Activated CD8-positive, alpha-beta memory T cell treated with anti-CD3 and anti-CD28 coated beads for 1 hour (primary cell): ENCODE measurements at regions not wholly inside any gene's neighbourhood (a gene's known extent, or its start where the extent isn't known, plus 50 kb on each side); places are given as distances from the start of the nearest gene placed in this dataset.
"Not testable (repeated sequence)": the region's sequence is repeated elsewhere in the genome, so short reads cannot be mapped to it uniquely, and the experiment has no call there.

ENCODE experiments used
- DNase-seq, 2 donors: peaks; one replicate each; pipeline ENCODE4 v3.0.0-alpha.2; 2020; ENCODE audit warnings: low read depth in 1 of 2; ENCODE audit errors: extremely low read depth in 1 of 2

GRCh38 chr3:157589211-157589610, 86.0 kb upstream of the VEPH1 start:
- DNase-seq = no peak

GRCh38 chr3:157588386-157589060, 85.3 kb upstream of the VEPH1 start:
- DNase-seq = no peak

GRCh38 chr3:157586293-157586692, 83.1 kb upstream of the VEPH1 start:
- no peak for DNase-seq

- DNase-seq = no peak
These were observed 82.2 kb upstream of the VEPH1 start for GRCh38 chr3:157585386-157585785.

DNA sequence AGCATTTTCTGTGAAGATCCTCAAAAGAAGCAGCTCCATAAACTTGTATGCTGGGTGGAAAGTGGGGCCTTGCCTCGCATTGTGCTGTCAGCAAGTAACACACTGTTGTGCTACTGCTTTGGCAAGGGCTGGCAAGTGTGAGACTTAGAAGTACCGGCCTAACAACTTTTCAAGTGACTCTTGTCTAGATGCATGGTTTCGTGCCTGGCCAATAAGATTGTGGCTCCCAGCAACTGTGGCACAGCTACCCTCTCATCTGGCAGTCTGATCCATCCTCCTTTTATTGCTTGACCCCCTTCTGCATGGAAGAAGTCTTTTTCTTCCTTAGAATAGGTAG, 79.4 kb upstream of the VEPH1 start:
- no peak for DNase-seq

- DNase-seq = not testable (repeated sequence)
These were observed 78.9 kb upstream of the VEPH1 start for GRCh38 chr3:157581956-157582636.

DNA sequence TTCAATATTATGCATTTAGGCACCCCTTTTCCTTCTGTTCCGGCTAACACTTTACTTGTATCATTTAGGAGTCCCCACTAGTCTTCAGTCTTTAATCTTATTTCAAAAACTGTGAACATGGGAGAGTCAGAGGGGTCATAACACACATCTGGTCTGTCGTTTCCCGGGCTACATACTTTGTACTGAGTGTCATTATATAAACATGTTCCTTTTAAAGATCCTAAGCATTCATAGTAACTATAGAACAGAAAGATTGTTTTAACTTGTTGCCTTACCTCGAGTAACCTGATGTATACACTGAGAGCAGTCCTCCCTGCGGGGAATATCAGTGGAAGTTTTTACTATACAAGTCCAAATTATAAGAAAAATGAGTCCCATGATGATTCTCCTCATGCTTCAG, 78.2 kb upstream of the VEPH1 start:
- DNase-seq = no peak

DNA sequence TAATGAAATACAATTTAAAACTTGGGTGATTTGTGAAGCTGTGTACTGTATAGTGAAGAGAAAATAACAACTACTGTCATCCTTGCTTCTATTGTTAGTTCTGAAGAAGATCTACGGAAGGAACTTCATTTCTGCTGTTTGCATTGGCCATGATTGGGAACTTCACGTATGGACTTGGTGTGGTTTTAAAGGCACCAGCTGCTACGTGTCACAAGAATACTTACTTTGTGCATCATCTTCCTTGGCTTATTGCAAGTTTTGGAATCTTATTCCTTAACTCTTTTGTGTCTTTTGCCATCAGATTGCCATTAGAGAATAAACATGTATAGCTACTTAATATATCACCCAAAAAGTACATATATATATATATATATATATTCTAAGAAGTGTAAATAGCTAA, 75.0 kb upstream of the VEPH1 start:
- DNase-seq = no peak

- DNase-seq = no peak
These were observed 71.3 kb upstream of the VEPH1 start for GRCh38 chr3:157574531-157574930.

DNA sequence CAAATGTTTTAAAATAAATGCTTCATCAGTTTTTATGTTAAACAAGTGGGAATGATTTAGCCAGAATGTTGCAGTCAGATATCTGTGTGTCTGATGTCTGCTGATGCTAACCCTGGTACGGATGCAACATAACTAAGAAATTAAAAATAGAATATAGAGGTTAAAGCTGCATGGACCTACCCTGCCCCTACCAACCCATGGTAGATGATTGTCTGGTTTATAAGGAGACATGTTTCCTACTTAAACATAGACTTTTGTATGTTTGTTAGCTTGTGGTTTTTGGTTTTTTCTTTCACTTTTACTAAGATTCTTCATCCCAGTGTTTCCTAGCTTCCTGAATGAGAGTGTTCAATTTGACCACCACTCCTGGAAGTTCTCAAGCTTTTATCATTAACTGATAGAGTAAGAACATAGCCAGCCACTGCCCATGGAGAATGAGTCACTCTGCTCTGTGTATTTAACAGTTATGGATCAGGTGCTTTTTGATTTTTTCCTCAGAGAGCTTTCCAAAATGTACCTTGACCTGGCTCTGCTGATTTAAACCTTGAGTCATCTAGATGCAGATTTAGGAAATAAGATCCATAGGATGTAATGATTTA, 70.7 kb upstream of the VEPH1 start:
- no peak for DNase-seq

DNA sequence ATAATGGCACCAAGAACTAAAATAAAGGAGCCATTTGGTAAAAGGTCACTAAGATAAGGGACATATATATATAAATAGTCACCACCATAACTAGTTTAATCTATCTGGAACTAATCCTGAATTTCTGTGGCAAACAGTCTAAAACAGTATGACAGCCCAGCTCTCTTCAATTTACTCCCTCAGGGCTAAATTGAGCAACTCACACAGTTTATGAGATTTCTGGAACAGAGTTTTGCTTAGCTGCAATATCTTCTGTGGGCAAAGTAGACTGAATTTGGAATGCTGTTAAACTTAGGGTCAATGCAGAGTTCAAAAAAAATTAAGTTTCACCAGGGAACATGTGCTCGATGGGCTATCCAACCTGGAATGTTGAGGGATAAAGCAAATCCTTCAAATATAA, 70.1 kb upstream of the VEPH1 start:
- DNase-seq = no peak

- DNase-seq = no peak
These were observed 69.5 kb upstream of the VEPH1 start for GRCh38 chr3:157572559-157573270.

DNA sequence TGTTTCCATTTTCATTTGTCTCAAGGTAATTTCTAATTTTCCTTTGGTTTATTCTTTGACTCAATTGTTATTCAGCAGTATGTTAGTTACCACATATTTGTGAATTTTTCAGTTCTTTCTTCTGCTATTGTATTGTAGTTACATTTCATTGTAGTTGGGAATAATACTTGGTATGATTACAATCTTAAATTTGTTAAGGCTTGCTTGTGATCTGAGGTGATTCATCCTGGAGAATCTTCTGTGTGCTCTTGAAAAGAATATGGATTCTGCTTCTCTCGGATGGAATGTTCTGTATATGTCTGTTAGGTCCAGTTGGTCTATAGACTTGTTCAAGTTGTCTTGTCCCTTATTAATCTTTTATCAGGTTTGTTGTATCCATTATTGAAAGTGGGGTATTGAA, 63.4 kb upstream of the VEPH1 start:
- DNase-seq = no peak

- DNase-seq = no peak
These were observed 56.2 kb upstream of the VEPH1 start for GRCh38 chr3:157559401-157559800.
